Stimulated activated CD8-positive, alpha-beta memory T cell treated with anti-CD3 and anti-CD28 coated beads, Interleukin-4, amount 100 ng/mL, for 1 hour (primary cell): ENCODE measurements at regions not wholly inside any gene's neighbourhood (a gene's known extent, or its start where the extent isn't known, plus 50 kb on each side); places are given as distances from the start of the nearest gene placed in this dataset.

Experiments
- DNase-seq, 2 donors: peaks; one replicate each; pipeline ENCODE4 v3.0.0-alpha.2; 2020; ENCODE audit warnings: low read depth in 2 of 2, low spot score in 1 of 2

DNA sequence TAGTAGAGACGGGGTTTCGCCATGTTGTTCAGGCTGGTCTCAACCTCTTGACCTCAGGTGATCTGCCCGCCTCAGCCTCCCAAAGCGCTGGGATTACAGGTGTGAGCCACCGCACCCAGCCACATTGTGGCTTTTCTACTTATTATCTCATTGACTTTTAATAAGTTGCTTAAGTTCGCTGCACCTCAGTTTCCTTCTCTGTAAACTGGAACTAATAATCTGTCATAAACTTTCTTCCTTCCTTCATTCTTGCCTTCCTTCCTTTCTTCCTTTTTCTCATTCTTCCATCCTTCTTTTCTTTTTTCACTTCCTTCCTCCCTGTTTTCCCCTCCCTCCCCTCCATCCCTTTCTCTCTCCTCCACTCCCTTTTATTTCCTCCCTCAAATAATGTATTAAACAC, 192.2 kb downstream of the MAF start:
- no peak for DNase-seq

DNA sequence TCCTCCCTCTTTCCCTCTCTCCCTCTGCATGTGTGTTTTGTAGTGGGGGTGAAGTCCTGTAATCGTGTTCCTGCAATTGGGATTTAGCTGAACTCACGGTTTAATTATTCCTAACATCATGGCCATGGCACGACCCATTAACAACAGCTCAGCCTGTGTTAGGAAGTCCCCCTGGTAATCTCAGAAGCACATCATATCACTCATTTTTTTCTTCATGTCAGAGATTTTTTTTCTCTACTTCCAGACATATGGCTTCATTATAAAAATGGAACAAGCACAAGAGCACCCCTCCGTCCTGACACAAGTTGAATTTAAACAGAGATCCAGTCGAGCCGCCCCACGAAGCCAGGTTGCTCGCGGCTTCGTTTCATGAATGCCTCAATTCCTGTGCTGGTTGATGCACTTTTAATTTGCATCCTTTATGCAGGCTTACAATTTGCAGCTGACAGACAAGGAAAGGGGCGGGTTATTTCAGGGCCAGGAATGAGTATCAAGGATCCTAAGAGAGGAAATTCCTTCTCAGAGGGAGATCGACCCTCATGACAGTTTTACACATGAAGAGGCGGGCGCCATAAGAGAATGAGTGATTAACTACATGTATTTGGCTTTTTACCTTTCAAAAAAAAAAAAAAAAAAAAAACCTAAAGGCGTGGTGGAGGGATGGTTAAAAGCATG, 192.9 kb downstream of the MAF start:
- DNase-seq = no peak

DNA sequence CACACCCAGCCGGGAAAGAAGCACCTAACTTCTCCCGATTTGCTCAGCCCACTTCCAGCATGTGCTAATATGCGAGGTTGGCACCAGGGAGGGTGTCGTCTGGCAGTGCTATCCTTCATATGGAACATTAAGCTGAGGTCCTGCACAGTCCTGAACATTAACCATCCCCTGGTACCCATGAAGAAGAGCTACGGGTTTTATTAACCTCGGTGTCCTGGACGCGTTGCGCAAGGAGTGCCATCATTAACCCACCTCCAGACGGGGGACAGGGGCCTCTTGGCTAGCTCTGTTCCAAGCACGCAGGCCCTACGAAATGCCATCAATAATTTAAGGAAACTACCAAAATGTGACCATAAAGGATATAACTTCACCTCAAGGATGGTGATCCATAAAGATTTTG, 193.5 kb downstream of the MAF start:
- no peak for DNase-seq

DNA sequence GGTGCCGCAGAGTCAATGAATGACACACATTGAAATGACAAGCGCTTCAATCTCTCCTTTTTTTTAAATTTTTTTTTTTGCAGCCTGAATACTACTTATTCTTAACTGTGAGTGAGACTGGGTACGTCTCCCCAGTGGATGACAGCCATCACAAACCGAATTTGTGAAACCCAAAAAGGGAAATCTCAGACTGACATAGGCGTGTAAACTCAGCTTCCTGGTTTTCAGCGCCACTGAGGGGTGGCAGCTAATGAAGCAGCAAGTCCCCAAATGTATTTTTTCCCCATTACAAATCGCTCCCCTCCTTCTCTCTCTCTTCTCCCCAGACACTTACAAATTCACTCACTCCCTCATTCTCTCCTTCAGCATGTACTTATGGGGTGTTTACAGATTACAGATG, 196.0 kb downstream of the MAF start:
- no peak for DNase-seq

DNA sequence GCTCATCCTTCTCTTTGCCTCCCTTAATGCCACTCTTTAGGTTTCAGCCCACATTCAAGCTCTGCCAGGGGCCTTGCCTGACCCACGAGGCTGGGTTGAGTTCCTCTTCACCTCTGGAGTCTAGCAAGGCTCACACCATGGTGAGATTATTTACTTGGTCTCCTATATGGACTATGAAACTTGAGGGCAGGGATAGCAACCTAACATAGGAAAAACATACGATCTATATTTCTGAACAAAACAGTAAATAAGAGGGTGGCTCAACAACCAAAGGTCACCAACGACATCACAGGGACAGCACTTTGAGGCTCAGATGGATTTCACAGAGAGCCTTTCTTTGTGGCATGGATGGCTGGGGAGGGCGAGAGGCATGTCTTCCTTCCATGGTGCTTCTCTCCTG, 197.0 kb downstream of the MAF start:
- no peak for DNase-seq

DNA sequence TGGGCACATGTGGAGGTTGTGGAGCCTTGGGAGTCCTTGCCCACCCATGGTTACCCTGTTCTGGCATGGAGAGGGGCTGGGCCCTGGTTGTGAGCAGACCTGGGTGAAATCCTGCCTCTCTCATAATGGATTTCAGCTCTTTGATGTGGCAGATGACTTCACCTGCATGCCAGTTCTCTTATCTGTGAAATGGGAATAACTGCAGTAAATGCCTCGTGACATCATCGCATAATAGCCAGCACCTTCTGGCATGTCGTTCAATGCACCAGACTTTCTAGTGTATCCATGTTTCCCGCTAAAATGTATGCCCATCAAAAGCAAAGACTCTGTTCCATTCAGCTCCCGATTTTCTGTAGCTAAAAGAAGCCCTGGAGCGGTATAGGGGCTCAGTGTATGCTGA, 197.6 kb downstream of the MAF start:
- DNase-seq = no peak

DNA sequence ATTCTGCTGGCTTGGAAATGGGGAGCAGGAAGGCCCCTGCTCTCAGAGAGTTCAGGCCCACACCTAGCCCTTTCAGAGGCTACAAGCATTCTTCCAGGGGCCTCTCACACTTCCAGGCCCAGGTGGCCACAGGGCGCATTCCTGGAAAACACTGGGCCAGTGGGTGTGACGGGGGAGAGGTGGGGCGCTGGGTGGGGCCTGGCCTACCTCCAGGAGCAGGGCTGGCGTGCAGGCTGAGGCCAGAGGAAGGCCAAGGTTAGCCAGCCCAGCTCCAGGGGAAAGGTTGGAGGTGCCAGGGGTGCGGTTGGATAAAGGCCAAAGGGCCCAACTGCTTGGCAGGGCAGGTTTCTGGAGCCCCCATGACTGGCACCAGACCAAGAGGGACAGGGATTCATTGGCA, 198.2 kb downstream of the MAF start:
- DNase-seq = no peak

DNA sequence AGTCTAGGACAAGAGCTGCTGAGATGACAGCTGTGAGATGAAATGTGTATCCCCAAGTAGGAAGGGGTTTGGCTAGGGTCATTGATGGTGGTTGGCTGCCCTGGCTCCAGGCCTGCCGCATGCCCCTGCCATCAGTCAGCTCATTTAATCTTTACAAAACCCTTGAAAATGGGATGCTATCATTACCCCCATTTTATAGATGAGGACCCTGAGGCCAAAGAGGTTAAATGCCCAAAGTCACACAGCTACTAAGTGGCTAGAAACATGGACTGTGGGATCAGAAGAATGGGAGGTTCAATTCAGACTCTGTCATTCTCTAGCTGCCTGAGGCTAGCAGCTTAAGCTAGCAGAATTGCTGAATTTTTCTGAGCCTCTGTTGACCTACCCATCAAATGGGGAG, 198.8 kb downstream of the MAF start:
- DNase-seq = no peak

DNA sequence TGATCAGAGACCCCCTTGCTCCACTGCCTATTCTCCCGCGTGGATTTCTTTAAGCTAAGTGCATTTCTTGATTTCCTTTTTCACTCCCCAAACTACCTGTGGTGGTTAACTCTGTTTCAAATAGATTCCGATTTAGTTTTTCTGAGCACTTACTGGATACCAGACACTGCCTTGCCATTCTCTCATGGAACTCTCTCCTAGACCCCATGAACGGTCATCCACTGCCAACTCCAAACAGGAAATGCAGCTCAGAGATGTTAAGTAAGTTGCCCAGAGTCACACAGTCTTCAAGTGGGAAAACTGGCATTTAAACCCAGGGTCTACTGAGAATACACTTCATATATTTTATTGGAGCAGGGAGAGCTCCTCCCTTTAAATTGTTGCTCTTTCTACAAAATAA, 199.4 kb downstream of the MAF start:
- DNase-seq = no peak

DNA sequence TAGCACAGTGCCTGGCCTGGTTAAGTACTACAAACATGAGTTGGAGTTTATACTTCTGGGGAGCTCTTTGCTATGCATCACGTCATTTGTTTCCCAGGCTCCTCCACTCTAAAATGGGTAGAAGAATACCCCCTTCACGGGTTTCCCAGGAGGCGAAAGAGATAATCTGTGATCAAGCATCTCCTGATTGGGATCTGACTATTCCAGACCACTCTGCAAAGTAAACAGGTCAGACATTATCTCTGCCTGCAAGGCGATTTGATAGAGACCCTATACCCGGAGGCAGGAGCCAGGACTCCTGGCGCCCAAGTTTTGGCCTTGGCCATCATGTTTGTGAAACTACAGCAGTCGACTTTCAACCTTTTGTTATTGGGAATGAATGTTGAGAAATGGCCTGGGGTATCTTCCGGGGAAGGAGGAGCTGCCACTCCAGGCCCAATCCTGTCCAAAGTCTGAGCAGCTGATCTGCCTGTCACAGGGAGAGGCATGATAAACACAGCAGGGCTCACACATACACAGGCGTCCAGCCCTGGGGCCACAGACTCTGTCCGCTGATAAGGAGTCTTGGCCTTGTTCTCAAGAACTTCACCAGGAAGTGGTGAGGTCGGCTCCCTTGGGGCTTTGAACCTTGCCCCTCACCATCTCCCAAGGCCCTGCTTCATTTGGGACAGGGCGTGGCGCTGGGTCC, 199.9 kb downstream of the MAF start:
- no peak for DNase-seq

DNA sequence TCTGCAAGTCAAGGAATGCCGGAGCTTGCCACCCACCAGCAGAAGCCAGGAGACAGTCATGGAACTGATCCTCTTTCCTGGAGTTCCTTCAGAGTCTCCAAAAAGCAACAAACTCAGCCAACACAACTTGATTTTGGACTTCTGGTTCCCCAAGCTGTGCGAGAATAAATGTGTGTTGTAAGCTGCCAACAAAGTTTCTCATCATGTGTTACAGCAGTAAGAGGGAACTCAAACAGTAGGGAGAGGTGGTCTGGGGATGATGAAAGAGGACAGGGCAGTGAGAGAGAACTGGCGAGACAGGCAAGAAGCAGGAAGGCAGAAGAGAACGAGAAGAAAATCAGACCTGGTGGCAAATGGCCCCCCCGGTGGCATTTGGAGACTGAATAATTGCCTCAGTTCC, 204.9 kb downstream of the MAF start:
- no peak for DNase-seq

DNA sequence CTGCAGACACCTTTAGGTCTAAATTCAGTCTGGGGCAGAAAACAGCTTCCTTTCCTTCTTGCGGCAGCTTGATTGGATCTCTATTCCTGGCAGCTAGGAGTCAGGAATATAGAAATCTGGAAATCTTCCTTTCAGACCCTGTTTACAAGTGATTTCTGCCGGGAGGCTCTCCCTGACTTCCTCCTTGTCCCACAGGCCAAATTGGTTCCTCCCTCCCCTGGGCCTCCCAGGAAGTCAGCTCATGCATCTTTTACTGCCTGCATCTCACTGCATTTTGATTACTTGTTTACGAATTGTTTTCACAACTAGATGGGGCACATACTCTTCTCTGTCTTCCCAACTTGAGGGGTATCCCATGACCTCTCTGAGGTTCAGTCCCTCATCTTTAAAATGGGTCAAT, 206.3 kb downstream of the MAF start:
- DNase-seq = no peak

DNA sequence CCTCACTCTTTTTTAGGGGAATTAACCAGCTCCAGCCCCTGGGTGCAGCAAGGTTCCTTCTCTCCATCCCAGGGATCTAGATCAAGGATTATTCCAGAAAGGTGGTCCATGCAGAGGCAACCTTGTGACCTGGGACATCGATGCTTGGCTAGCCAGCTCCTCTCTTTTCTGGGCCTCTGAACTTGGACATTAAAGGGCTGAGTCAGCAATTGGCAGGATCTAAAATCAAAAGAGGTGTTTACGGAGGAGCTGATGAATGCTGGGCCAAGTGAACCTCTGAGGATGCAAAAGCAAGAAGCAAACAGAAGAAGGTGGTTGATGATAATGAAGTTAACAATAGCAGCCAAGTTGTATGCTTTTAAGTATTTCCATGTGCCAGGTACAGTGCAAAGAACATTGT, 207.0 kb downstream of the MAF start:
- DNase-seq = no peak

DNA sequence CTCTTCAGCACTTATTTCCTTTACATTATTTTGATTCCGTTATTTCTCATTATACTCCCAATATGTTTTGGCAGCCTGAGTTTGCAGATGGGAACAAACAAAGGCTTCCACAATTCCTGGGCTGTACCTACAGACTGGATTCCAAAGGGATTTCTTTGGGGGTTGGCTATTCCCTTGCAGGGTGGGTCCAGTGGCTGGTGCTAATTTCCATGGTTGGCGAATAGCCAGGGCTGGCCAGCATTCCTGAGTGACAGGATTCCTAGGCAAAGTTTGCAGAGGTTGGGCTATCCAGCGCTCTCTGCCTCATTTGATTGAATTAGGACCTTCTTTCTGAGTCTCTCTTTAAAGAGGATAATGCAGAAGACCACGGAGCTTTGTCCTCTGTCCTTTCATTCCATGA, 207.4 kb downstream of the MAF start:
- DNase-seq = no peak

DNA sequence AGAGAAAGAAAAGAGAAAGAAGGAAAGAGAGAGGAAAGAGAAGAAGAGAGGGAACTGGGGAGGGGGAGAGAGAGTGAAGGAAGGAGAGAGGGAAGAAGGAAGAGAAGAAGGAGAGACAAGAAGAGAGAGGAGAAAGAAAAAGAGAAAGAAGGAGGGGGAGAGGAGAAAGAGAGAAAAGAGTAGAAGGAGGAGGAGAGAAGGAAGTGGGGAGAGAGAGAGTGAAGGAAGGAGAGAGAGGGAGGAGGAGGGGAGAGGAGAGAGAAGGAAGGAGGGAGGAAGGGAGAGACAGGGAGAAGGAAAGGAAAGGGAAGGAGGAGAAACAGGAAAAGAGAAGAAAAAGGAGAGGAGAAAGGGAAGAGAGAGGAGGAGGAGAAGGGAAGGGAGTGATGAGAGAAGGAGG, 208.5 kb downstream of the MAF start:
- no peak for DNase-seq

DNA sequence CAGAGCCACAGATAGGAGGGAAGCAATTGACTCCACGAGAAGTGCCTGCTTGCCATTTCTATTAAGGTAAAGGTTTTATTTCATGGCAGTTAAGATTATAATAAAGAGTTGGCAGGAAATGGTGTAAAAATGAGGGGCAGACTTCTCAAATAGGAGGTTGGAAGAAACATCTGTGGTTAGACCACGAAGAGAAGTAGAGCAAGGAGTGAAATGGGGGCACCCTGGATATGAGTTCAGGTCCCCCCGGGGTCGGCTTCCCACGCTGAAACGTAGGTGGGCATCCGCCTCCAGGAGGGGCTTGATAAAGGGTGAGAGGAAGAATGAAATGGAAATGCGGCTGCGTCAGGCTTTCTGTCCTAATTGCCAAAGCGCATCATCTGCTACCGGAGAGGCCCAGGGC, 209.1 kb downstream of the MAF start:
- DNase-seq = no peak

DNA sequence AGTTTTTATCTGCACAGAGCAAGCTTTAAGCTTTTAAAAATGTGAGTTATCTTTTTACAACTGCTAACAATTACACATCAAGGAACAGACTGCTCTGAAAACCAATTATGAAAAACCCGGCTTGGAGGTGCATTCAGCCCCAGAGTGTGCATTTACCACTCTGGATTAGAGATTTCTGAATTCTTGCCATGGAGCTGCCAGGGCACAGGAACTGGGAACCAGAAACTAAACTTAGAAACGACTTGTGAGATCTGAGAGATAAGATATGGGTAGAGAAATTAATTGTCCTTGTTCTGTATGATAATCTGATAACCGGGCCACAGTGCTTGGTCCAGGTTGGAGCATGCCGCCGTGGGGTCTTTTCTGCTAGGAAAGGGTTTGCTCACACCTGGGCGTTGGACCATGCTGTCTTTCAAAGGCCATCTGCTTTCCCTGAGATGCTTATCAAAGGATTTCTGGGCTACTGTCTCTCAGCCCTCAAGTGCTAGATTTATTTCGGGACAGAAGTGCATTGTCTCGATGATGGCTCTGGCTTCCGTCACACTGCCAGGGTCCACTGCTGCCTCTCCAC, 210.0 kb downstream of the MAF start:
- no peak for DNase-seq

DNA sequence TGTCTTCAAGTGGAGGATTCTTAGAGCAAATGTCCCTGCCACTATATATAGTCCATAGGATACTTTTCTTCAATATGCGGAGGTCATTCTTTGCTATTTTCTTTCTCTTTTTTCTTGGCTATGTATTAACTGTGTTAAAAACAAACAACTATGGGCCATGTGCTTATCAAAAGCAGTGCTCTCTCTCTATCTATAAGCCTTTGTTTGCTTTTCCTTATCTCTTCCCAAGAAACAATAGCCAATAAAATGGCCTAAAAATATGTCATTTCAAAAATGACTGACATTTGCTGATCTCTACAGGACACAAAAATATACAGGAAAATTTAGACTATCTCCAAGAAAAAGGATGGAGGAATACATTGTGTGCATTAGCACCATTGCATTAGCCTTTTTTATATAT, 212.1 kb downstream of the MAF start:
- no peak for DNase-seq

DNA sequence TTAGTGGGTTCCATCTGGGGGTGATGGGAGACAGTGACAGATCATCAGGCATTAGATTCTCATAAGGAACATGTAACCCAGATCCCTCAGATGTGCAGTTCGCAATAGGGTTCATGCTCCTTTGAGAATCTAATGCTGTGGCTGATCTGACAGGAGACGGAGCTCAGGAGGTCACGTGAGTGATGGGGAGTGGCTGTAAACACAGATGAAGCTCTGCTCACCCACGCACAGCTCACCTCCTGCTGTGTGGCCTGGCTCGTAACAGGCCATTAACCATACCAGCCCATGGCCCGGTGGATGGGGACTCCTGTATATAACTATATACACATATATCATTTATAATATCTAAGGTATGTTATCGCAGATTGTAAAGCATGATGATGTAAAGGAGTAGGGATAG, 214.2 kb downstream of the MAF start:
- DNase-seq = no peak

DNA sequence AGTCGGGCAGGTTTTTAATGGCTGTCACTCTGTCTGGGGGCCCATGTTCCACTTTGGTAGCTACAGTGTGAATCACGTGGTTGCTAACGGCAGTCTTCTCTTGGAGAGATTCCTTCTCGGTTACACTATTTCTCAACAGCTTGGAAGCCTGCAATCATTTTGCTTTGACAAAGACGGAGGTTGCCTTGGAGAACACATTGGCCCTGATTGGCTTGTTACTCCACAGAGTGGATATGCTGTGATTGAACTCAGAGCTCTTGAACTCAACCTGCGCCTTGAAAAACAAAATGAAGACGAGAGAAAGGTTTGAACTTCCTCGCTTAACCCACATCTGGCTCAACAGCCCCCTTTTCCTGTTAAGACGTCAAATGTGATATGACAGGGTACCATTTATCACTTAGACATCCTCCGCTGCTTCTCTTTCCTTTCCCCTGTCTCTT, 218.9 kb downstream of the MAF start:
- no peak for DNase-seq

DNA sequence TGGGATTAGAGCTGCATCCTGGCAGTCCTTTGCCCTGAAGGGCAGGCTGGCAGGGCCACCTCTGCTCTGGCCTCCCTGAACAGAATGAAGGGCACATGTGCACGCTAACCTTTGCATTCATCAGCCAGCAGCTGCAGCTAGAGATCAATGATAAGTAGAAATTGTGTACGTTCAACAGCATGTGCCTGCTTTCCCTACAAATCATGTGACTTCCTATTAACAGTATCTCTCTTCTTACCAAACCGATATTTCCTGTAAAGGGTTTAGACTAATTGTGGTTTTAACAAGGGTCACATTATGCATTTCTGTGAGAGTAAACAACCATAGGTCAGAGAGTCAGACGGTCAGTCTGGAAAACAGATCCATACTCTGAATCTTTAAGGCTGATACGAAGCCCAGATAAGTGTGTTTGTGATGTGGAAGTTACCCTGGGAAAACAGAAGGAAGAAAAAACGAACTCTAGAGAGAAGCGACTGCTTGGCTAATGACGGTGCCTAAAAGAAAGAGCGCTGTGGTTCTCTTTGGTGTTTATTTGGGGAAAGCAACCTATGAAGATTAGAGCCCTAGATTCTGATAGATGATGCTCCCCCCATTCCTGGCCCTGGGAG, 219.4 kb downstream of the MAF start:
- DNase-seq = no peak

DNA sequence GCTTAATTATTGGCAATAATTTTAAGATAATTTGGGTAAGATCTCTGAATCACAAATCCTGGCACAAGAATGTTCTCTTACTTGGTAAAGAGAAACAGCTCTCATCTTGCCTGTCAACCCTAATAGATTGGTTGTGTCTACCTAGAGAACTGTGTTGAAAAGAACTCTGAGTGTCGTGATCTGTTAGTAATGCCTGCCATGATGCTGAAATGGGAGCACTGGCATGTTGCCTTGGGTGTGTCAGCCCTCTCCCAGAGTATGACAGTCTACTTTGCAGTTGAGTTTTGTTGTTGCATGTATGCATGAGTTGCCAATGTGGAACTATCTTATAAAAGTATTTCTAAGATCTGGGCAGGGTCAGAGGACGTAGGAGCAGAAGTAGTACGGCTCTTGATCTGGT, 221.4 kb downstream of the MAF start:
- DNase-seq = no peak
